ENCODE measurements at regions not wholly inside any gene's neighbourhood (a gene's known extent, or its start where the extent isn't known, plus 50 kb on each side); places are given as distances from the start of the nearest gene placed in this dataset.
A peak's percentile ranks its signal among the peaks of the same experiment; 100 is the strongest.
"Not testable (repeated sequence)": the region's sequence is repeated elsewhere in the genome, so short reads cannot be mapped to it uniquely, and the experiment has no call there.

- no peak for ATAC-seq
- peaks cover 31 to 45% of the 10 kb centered on the region in 2 donors for H3K9me3 Mint-ChIP-seq
- no peak overlapping the region for H3K4me3 Mint-ChIP-seq
Observed at GRCh38 chr2:186164325-186164724, 321.7 kb upstream of the ZC3H15 start.

GRCh38 chr2:186170693-186171092 is 315.4 kb upstream of the ZC3H15 start:
- Mint-ChIP-seq H3K27me3 (no peaks in the 10 kb centered on the region), H3K27ac (no peak overlapping the region), H3K4me3 (no peak overlapping the region), H3K4me1 (no peaks in the 10 kb centered on the region), H3K9me3 (peaks cover 7 to 13% of the 10 kb centered on the region in 2 donors)
- DNase-seq (no peak), ATAC-seq (no peak)

More at GRCh38 chr2:186164325-186164724, 321.7 kb upstream of the ZC3H15 start:
- Mint-ChIP-seq H3K27me3 (no peaks in the 10 kb centered on the region), H3K27ac (no peak overlapping the region), H3K4me1 (no peaks in the 10 kb centered on the region)
- DNase-seq, result no peak

- Mint-ChIP-seq H3K27me3 (no peaks in the 10 kb centered on the region), H3K4me1 (no peaks in the 10 kb centered on the region), H3K27ac (peak overlapping the region in 1 of 2 donors; percentile 80), H3K4me3 (no peak overlapping the region), H3K9me3 (no peaks in the 10 kb centered on the region)
- DNase-seq (no peak), ATAC-seq (no peak)
Observed at GRCh38 chr2:186181625-186182024, 304.4 kb upstream of the ZC3H15 start.

GRCh38 chr2:186182366-186182765 is 303.7 kb upstream of the ZC3H15 start:
- not testable (repeated sequence) for H3K9me3 Mint-ChIP-seq, DNase-seq, H3K27me3 Mint-ChIP-seq, ATAC-seq, H3K4me1 Mint-ChIP-seq, H3K4me3 Mint-ChIP-seq, H3K27ac Mint-ChIP-seq

GRCh38 chr2:186183406-186183805 is 302.7 kb upstream of the ZC3H15 start:
- Mint-ChIP-seq H3K9me3 (peaks cover 0 to 4% of the 10 kb centered on the region in 2 donors), H3K27ac (no peak overlapping the region), H3K4me1 (no peaks in the 10 kb centered on the region), H3K27me3 (no peaks in the 10 kb centered on the region), H3K4me3 (no peak overlapping the region)
- DNase-seq, result no peak
- ATAC-seq, result no peak

GRCh38 chr2:186187854-186188253 is 298.2 kb upstream of the ZC3H15 start:
- no peak overlapping the region for H3K27ac Mint-ChIP-seq
- H3K4me1 Mint-ChIP-seq, result no peaks in the 10 kb centered on the region
- no peak overlapping the region for H3K4me3 Mint-ChIP-seq
- no peaks in the 10 kb centered on the region for H3K27me3 Mint-ChIP-seq
- peaks cover 0 to 10% of the 10 kb centered on the region in 2 donors for H3K9me3 Mint-ChIP-seq
- DNase-seq, result no peak
- no peak for ATAC-seq

GRCh38 chr2:186189816-186190215 is 296.2 kb upstream of the ZC3H15 start:
- Mint-ChIP-seq H3K4me3 (no peak overlapping the region), H3K27ac (no peak overlapping the region), H3K27me3 (no peaks in the 10 kb centered on the region), H3K9me3 (peaks cover 0 to 10% of the 10 kb centered on the region in 2 donors), H3K4me1 (no peaks in the 10 kb centered on the region)
- ATAC-seq (no peak), DNase-seq (no peak)

- Mint-ChIP-seq H3K4me1 (no peaks in the 10 kb centered on the region), H3K27ac (no peak overlapping the region), H3K4me3 (no peak overlapping the region), H3K9me3 (no peaks in the 10 kb centered on the region), H3K27me3 (no peaks in the 10 kb centered on the region)
- DNase-seq (no peak), ATAC-seq (no peak)
Observed at GRCh38 chr2:186195696-186196095, 290.4 kb upstream of the ZC3H15 start.

- H3K9me3 Mint-ChIP-seq, result peaks cover 0 to 7% of the 10 kb centered on the region in 2 donors
- no peak overlapping the region for H3K4me3 Mint-ChIP-seq
- H3K27ac Mint-ChIP-seq, result no peak overlapping the region
- ATAC-seq, result no peak
- no peaks in the 10 kb centered on the region for H3K27me3 Mint-ChIP-seq
- DNase-seq, result no peak
- no peaks in the 10 kb centered on the region for H3K4me1 Mint-ChIP-seq
Observed at GRCh38 chr2:186197955-186198354, 288.1 kb upstream of the ZC3H15 start.

- H3K9me3 Mint-ChIP-seq, result peaks cover 0 to 7% of the 10 kb centered on the region in 2 donors
Observed at GRCh38 chr2:186199029-186199428, 287.0 kb upstream of the ZC3H15 start.

GRCh38 chr2:186201371-186201770 is 284.7 kb upstream of the ZC3H15 start:
- H3K27ac Mint-ChIP-seq, result no peak overlapping the region
- H3K27me3 Mint-ChIP-seq, result no peaks in the 10 kb centered on the region
- H3K9me3 Mint-ChIP-seq, result peaks cover 0 to 7% of the 10 kb centered on the region in 2 donors
- DNase-seq (no peak), ATAC-seq (no peak)
- H3K4me3 Mint-ChIP-seq, result no peak overlapping the region
- no peaks in the 10 kb centered on the region for H3K4me1 Mint-ChIP-seq

More at GRCh38 chr2:186199029-186199428, 287.0 kb upstream of the ZC3H15 start:
- Mint-ChIP-seq H3K27me3 (no peaks in the 10 kb centered on the region), H3K27ac (no peak overlapping the region), H3K4me1 (no peaks in the 10 kb centered on the region), H3K4me3 (no peak overlapping the region)
- DNase-seq, result no peak
- ATAC-seq, result no peak

GRCh38 chr2:186205254-186205911 is 280.7 kb upstream of the ZC3H15 start:
- H3K4me1 Mint-ChIP-seq, result no peaks in the 10 kb centered on the region
- H3K27me3 Mint-ChIP-seq, result no peaks in the 10 kb centered on the region
- no peak overlapping the region for H3K27ac Mint-ChIP-seq
- no peak for DNase-seq
- H3K9me3 Mint-ChIP-seq, result peaks cover 0 to 7% of the 10 kb centered on the region in 2 donors
- no peak overlapping the region for H3K4me3 Mint-ChIP-seq
- ATAC-seq, result no peak

- Mint-ChIP-seq H3K4me1 (no peaks in the 10 kb centered on the region), H3K27me3 (no peaks in the 10 kb centered on the region), H3K9me3 (peaks cover 0 to 14% of the 10 kb centered on the region in 2 donors), H3K4me3 (no peak overlapping the region), H3K27ac (no peak overlapping the region)
- DNase-seq (no peak), ATAC-seq (no peak)
Observed at GRCh38 chr2:186209532-186209931, 276.5 kb upstream of the ZC3H15 start.

GRCh38 chr2:186220409-186220808 is 265.7 kb upstream of the ZC3H15 start:
- no peak for ATAC-seq
- Mint-ChIP-seq H3K27ac (no peak overlapping the region), H3K9me3 (peaks cover 5 to 17% of the 10 kb centered on the region in 2 donors), H3K4me1 (no peaks in the 10 kb centered on the region), H3K4me3 (no peak overlapping the region), H3K27me3 (no peaks in the 10 kb centered on the region)
- no peak for DNase-seq

GRCh38 chr2:186229265-186229664 is 256.8 kb upstream of the ZC3H15 start:
- Mint-ChIP-seq H3K4me1 (no peaks in the 10 kb centered on the region), H3K9me3 (peaks cover 42 to 74% of the 10 kb centered on the region in 2 donors), H3K27ac (no peak overlapping the region), H3K4me3 (no peak overlapping the region), H3K27me3 (no peaks in the 10 kb centered on the region)
- ATAC-seq (no peak), DNase-seq (no peak)

GRCh38 chr2:186241874-186242273 is 244.2 kb upstream of the ZC3H15 start:
- ATAC-seq, result no peak
- H3K4me3 Mint-ChIP-seq, result no peak overlapping the region
- H3K27me3 Mint-ChIP-seq, result no peaks in the 10 kb centered on the region
- no peaks in the 10 kb centered on the region for H3K4me1 Mint-ChIP-seq
- DNase-seq, result no peak
- no peak overlapping the region for H3K27ac Mint-ChIP-seq
- peaks cover 5 to 8% of the 10 kb centered on the region in 2 donors for H3K9me3 Mint-ChIP-seq

- no peaks in the 10 kb centered on the region for H3K4me1 Mint-ChIP-seq
- ATAC-seq, result no peak
- no peaks in the 10 kb centered on the region for H3K27me3 Mint-ChIP-seq
- no peak overlapping the region for H3K4me3 Mint-ChIP-seq
- no peak overlapping the region for H3K27ac Mint-ChIP-seq
- H3K9me3 Mint-ChIP-seq, result no peaks in the 10 kb centered on the region
- no peak for DNase-seq
Observed at GRCh38 chr2:186254759-186255158, 231.3 kb upstream of the ZC3H15 start.

Data from stimulated activated naive CD8-positive, alpha-beta T cell treated with anti-CD3 and anti-CD28 coated beads, Interleukin-15, amount 100 ng/mL, for 72 hours (primary cell).